Mesenchymal stem cell (in vitro differentiated cells and primary cell): ENCODE measurements at regions not wholly inside any gene's neighbourhood (a gene's known extent, or its start where the extent isn't known, plus 50 kb on each side); places are given as distances from the start of the nearest gene placed in this dataset.

Experiments
- DNase-seq: peaks from one replicate; pipeline ENCODE4 v3.0.0-alpha.2; 2013
- H2AFZ ChIP-seq: one replicate; pipeline ENCODE4 v1.6.1; 2013; ENCODE audit warnings: low read depth, mild to moderate bottlenecking, control low read depth, inconsistent platforms, low read length, moderate library complexity
- H2AK5ac ChIP-seq: 2 replicates; pipeline ENCODE4 v1.6.1; 2013; ENCODE audit warnings: low read length, moderate library complexity, mild to moderate bottlenecking, inconsistent platforms; ENCODE audit not compliant: severe bottlenecking
- H2BK120ac ChIP-seq: one replicate; pipeline ENCODE4 v1.6.1; 2013; ENCODE audit warnings: low read depth, mild to moderate bottlenecking, inconsistent platforms, low read length, moderate library complexity
- H2BK12ac ChIP-seq, 2 experiments: one replicate each; pipeline ENCODE4 v1.6.1; 2013; ENCODE audit warnings: inconsistent platforms in 2 of 2, low read length in 2 of 2, mild to moderate bottlenecking in 2 of 2, moderate library complexity in 2 of 2, control low read depth in 1 of 2
- H2BK15ac ChIP-seq: one replicate; pipeline ENCODE4 v1.6.1; 2013; ENCODE audit warnings: mild to moderate bottlenecking, low read depth, inconsistent platforms; ENCODE audit not compliant: poor library complexity, severe bottlenecking
- H2BK5ac ChIP-seq: 2 replicates; pipeline ENCODE4 v1.6.1; 2013; ENCODE audit warnings: low read depth, mild to moderate bottlenecking, low read length, control low read depth, inconsistent platforms; ENCODE audit not compliant: poor library complexity, severe bottlenecking
- H3K14ac ChIP-seq, 2 experiments: one replicate each; pipeline ENCODE4 v1.6.1; 2013; ENCODE audit warnings: inconsistent platforms in 2 of 2, low read length in 2 of 2, control low read depth in 1 of 2, mild to moderate bottlenecking in 1 of 2, moderate library complexity in 1 of 2
- H3K18ac ChIP-seq, 2 experiments: one replicate each; pipeline ENCODE4 v1.6.1; 2013; ENCODE audit warnings: inconsistent platforms in 2 of 2, low read length in 2 of 2, control low read depth in 1 of 2, low read depth in 1 of 2, mild to moderate bottlenecking in 1 of 2
- H3K23ac ChIP-seq, 2 experiments: one replicate each; pipeline ENCODE4 v1.6.1; 2013; ENCODE audit warnings: inconsistent platforms in 2 of 2, low read length in 2 of 2, mild to moderate bottlenecking in 2 of 2, moderate library complexity in 2 of 2, control low read depth in 1 of 2
- H3K27ac ChIP-seq: 2 replicates; pipeline ENCODE4 v1.5.1; 2013; ENCODE audit warnings: mild to moderate bottlenecking, moderate library complexity, low read length, control low read depth, inconsistent platforms; ENCODE audit not compliant: poor library complexity, severe bottlenecking
- H3K27me3 ChIP-seq, 2 experiments: 2 replicates each; pipeline versions ENCODE4 v1.6.1 to v1.7.0; 2013; ENCODE audit warnings: low read length in 2 of 2, mild to moderate bottlenecking in 2 of 2, moderate library complexity in 2 of 2, control low read depth in 1 of 2, inconsistent platforms in 1 of 2; ENCODE audit not compliant: control insufficient read depth in 1 of 2, insufficient read depth in 1 of 2
- H3K36me3 ChIP-seq, 2 experiments: 2 replicates each; pipeline versions ENCODE4 v1.6.1 to v1.7.0; 2013; ENCODE audit warnings: low read length in 2 of 2, control low read depth in 1 of 2, inconsistent platforms in 1 of 2, low read depth in 1 of 2, mild to moderate bottlenecking in 1 of 2; ENCODE audit not compliant: insufficient read depth in 2 of 2, control insufficient read depth in 1 of 2
- H3K4ac ChIP-seq, 2 experiments: one replicate each; pipeline ENCODE4 v1.6.1; 2013; ENCODE audit warnings: inconsistent platforms in 2 of 2, low read length in 2 of 2, mild to moderate bottlenecking in 2 of 2, moderate library complexity in 2 of 2, control low read depth in 1 of 2, low read depth in 1 of 2
- H3K4me1 ChIP-seq: 2 replicates; pipeline ENCODE4 v1.6.1; 2013; ENCODE audit warnings: low read depth, low read length, control low read depth; ENCODE audit not compliant: control insufficient read depth, insufficient read depth
- H3K4me2 ChIP-seq: 2 replicates; pipeline ENCODE4 v1.6.1; 2013; ENCODE audit warnings: low read length, mild to moderate bottlenecking, inconsistent platforms; ENCODE audit not compliant: poor library complexity, severe bottlenecking
- H3K4me3 ChIP-seq, 2 experiments: 2 replicates each; pipeline versions ENCODE4 v1.5.1 to v1.7.0; 2013; ENCODE audit warnings: low read length in 2 of 2, mild to moderate bottlenecking in 2 of 2, control low read depth in 1 of 2, low read depth in 1 of 2; ENCODE audit not compliant: insufficient read depth in 1 of 2
- H3K79me1 ChIP-seq: replicated peaks from 2 replicates; pipeline ENCODE4 v1.6.1; 2013; ENCODE audit warnings: mild to moderate bottlenecking, control low read depth, low read length, inconsistent platforms; ENCODE audit not compliant: poor library complexity, severe bottlenecking
- H3K9ac ChIP-seq: 2 replicates; pipeline ENCODE4 v1.7.0; 2013; ENCODE audit warnings: mild to moderate bottlenecking, low read length, moderate library complexity
- H3K9me3 ChIP-seq: 2 replicates; pipeline ENCODE4 v1.7.0; 2013; ENCODE audit warnings: mild to moderate bottlenecking, low read length; ENCODE audit not compliant: control insufficient read depth
- H4K8ac ChIP-seq: one replicate; pipeline ENCODE4 v1.6.1; 2013; ENCODE audit warnings: inconsistent platforms, mild to moderate bottlenecking, low read length, moderate library complexity
- H4K91ac ChIP-seq: one replicate; pipeline ENCODE4 v1.6.1; 2013; ENCODE audit warnings: mild to moderate bottlenecking, low read length, inconsistent platforms
- WGBS: methylation state at CpG from one replicate; pipeline ENCODE4 v1.1.7; 2013; ENCODE audit warnings: mixed read lengths; 5-methylcytosine and 5-hydroxymethylcytosine counted together

GRCh38 chr2:15764683-15765011, 173.0 kb downstream of the DDX1 start:
- no peak for DNase-seq
- Histone ChIP-seq H3K14ac (no peak overlapping the region), H3K4me1 (no peaks in the 10 kb centered on the region), H3K4me3 (no peak overlapping the region), H2BK5ac (no peak overlapping the region), H4K91ac (no peak overlapping the region), H2AK5ac (no peak overlapping the region), H3K9me3 (no peaks in the 10 kb centered on the region), H3K27ac (no peak overlapping the region), H2BK15ac (no peak overlapping the region), H4K8ac (no peak overlapping the region), H3K4me2 (no peak overlapping the region), H3K27me3 (peaks cover 15 to 18% of the 10 kb centered on the region in 2 experiments), H2BK12ac (no peak overlapping the region), H3K9ac (no peak overlapping the region), H3K79me1 (no peaks in the 10 kb centered on the region), H2BK120ac (no peak overlapping the region), H3K4ac (no peak overlapping the region), H3K23ac (no peak overlapping the region), H3K18ac (no peak overlapping the region), H2AFZ (no peak overlapping the region), H3K36me3 (no peaks in the 10 kb centered on the region)
- WGBS: 95% methylated on average over 4 of the region's 4 CpGs

- no peak overlapping the region for H4K91ac ChIP-seq
- no peaks in the 10 kb centered on the region for H3K9me3 ChIP-seq
- H2AK5ac ChIP-seq: no peak overlapping the region
- H3K36me3 ChIP-seq: no peaks in the 10 kb centered on the region
- H3K27ac ChIP-seq: no peak overlapping the region
- H2BK5ac ChIP-seq: no peak overlapping the region
- H2BK15ac ChIP-seq: no peak overlapping the region
- no peak overlapping the region for H3K4ac ChIP-seq
- H3K23ac ChIP-seq: no peak overlapping the region
- no peak for DNase-seq
- H3K14ac ChIP-seq: no peak overlapping the region
- H2AFZ ChIP-seq: no peak overlapping the region
- H2BK120ac ChIP-seq: no peak overlapping the region
- WGBS: 87% methylated on average over 5 of the region's 5 CpGs
- no peaks in the 10 kb centered on the region for H3K79me1 ChIP-seq
- H3K18ac ChIP-seq: no peak overlapping the region
- peaks cover 15 to 18% of the 10 kb centered on the region in 2 experiments for H3K27me3 ChIP-seq
- H3K4me1 ChIP-seq: no peaks in the 10 kb centered on the region
- no peak overlapping the region for H3K9ac ChIP-seq
- H3K4me3 ChIP-seq: no peak overlapping the region
- no peak overlapping the region for H4K8ac ChIP-seq
- no peak overlapping the region for H2BK12ac ChIP-seq
- H3K4me2 ChIP-seq: no peak overlapping the region
Measured at GRCh38 chr2:15765211-15765610, 173.5 kb downstream of the DDX1 start.

- no peak overlapping the region for H2AFZ ChIP-seq
- DNase-seq: no peak
- H2AK5ac ChIP-seq: no peak overlapping the region
- H3K4ac ChIP-seq: no peak overlapping the region
- no peak overlapping the region for H3K4me3 ChIP-seq
- H4K91ac ChIP-seq: no peak overlapping the region
- no peak overlapping the region for H2BK15ac ChIP-seq
- no peaks in the 10 kb centered on the region for H3K36me3 ChIP-seq
- H3K9ac ChIP-seq: no peak overlapping the region
- H4K8ac ChIP-seq: no peak overlapping the region
- H3K9me3 ChIP-seq: no peaks in the 10 kb centered on the region
- H2BK120ac ChIP-seq: no peak overlapping the region
- no peaks in the 10 kb centered on the region for H3K79me1 ChIP-seq
- no peaks in the 10 kb centered on the region for H3K4me1 ChIP-seq
- no peak overlapping the region for H3K23ac ChIP-seq
- H3K27me3 ChIP-seq: peaks cover 15 to 19% of the 10 kb centered on the region in 2 experiments
- no peak overlapping the region for H3K4me2 ChIP-seq
- H2BK5ac ChIP-seq: no peak overlapping the region
- no peak overlapping the region for H3K14ac ChIP-seq
- H3K27ac ChIP-seq: no peak overlapping the region
- no peak overlapping the region for H2BK12ac ChIP-seq
- WGBS: 84% methylated on average over 13 of the region's 13 CpGs
- no peak overlapping the region for H3K18ac ChIP-seq
Measured at GRCh38 chr2:15765686-15766302, 174.1 kb downstream of the DDX1 start.

GRCh38 chr2:15766303-15766861, 174.0 kb upstream of the MYCN start:
- Histone ChIP-seq H3K14ac (no peak overlapping the region), H2BK120ac (no peak overlapping the region), H2BK15ac (no peak overlapping the region), H3K4me2 (no peak overlapping the region), H3K23ac (no peak overlapping the region), H2BK12ac (no peak overlapping the region), H3K9me3 (no peaks in the 10 kb centered on the region), H2AFZ (no peak overlapping the region), H3K27ac (no peak overlapping the region), H3K4me3 (no peak overlapping the region), H3K4me1 (no peaks in the 10 kb centered on the region), H3K18ac (no peak overlapping the region), H2AK5ac (no peak overlapping the region), H3K9ac (no peak overlapping the region), H3K27me3 (peaks cover 15 to 21% of the 10 kb centered on the region in 2 experiments), H3K36me3 (no peaks in the 10 kb centered on the region), H2BK5ac (no peak overlapping the region), H4K91ac (no peak overlapping the region), H4K8ac (no peak overlapping the region), H3K4ac (no peak overlapping the region), H3K79me1 (no peaks in the 10 kb centered on the region)
- DNase-seq: no peak
- 69% methylated on average over 8 of the region's 9 CpGs for WGBS
